ENCODE measurements at regions not wholly inside any gene's neighbourhood (a gene's known extent, or its start where the extent isn't known, plus 50 kb on each side); places are given as distances from the start of the nearest gene placed in this dataset.

DNA sequence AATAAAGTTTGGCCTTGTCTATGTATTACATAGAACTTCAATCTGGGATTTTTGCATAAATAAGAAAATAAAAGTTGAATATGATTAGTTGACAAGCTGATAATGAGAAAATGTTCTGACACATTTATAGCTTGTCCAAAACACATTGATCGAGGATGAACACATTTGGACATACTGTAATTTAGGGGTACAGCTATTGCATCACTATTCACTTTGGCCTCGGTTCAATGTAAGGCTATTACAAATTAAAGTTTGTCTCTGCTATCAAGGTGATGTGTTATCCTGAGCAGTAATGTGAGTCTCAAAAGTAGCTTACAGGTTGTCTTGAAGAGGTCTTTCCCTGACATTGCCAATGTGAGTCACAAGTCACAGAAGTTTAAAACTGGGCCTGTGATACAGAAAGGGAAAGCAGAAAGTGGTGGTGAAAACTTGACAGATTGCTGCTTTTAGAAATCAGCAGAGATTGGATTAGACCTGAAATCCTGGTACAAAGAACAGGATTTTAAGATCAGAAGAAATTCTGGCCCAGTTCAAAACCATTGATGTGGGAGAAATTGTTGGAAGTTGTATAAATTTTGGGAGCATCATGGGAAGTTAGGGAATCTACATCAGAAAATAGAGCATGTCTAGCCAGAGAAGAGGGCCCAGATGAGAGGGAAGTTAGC is 674.1 kb downstream of the NYAP2 start:
- DNase-seq, result no peak

DNA sequence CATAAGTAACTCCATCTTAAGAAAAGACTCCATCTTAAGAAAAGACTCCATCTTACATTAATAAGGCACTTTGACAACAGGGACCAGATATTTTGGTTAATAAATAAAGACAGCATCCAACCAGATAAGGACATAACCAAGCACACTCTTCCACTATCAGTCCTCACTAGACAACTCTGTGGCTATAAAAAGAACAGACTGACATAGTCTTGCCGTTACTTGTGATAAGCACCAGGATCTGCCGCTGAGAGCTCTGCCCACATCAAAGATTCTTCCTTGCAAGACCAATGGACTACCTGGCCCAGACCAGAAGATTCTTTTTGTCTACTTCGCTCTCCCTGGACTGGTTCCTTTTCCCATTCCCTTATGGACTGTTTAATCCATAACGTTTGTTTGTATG is 667.4 kb downstream of the NYAP2 start:
- DNase-seq, result no peak

DNA sequence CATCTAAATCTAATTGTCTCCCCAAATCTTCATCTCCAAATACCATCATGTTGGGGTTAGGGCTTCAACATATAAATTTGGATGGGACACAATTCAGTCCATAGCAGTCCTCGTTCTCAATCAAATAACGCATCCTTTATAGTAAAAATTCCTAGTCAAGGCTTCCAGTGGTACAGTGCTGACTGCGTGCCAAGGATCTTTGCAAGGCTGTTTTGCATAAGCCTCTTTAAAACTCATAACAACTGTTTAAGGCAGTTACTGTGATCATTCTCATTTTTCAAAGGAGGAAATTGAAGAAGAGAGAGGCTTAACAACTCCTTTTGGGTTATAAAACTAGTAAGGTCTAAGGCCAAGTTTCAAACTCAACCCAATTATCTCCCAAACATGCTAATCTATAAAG is 666.9 kb downstream of the NYAP2 start:
- DNase-seq, result no peak

DNA sequence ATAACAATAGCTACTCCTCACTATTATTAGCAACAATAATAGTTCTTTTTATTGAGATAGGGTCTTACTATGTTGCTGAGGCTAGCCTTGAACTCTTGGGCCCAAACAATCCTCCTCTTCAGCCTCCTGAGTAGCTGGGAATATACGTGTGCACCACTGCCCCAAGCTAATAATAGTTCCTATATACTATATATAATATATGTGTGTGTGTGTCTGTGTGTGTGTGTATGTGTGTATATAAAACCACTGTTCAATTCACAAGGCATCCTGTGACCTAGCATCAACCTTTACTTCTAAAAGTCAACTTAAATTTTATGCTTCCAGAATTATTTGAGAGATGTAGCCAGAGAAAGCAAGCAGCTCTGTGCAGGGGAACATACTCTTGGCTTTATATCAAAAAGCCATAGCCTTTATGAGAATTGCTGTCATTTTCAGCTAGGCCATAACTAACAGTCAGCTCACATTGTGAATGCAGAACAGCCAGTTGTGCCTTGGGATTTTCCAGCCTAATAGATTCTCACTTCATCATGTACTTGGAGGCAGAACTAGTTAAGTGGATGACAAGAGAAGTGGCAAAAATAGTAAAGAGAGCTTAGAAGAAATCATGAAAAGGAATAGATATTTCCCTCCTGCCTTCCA is 665.5 kb downstream of the NYAP2 start:
- no peak for DNase-seq

DNA sequence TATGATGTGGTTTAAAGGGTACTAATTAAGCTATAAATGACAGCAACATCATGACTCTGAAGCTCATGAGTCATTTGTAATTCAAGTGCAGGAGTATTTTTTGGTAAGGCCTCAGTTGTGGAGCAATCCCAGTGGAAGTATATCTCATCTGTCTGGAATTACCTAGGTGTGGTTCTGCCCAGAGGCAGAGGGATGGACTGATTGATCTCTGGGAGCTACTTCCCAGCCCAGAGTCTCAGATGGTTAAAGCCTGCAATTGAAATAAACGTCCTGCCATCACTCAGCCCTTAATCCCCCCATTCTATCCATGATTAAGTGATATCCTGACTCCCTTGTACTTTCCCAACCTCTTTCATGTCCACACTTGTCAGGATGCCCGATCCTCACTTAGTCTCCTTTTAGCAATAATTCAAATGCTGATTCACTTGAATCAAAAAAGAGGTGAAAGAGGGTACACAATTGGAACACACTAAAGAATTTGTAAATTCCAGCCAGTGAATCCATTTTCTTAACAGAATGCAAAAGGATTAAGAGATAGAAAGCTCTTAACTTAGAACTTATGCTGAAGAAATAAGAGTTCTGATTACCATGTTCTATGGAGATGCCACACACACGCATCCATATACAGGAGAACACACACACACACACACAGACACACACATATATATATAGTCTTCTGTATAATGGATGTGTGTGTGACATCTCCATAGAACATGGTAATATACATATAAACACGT is 664.4 kb downstream of the NYAP2 start:
- no peak for DNase-seq

DNA sequence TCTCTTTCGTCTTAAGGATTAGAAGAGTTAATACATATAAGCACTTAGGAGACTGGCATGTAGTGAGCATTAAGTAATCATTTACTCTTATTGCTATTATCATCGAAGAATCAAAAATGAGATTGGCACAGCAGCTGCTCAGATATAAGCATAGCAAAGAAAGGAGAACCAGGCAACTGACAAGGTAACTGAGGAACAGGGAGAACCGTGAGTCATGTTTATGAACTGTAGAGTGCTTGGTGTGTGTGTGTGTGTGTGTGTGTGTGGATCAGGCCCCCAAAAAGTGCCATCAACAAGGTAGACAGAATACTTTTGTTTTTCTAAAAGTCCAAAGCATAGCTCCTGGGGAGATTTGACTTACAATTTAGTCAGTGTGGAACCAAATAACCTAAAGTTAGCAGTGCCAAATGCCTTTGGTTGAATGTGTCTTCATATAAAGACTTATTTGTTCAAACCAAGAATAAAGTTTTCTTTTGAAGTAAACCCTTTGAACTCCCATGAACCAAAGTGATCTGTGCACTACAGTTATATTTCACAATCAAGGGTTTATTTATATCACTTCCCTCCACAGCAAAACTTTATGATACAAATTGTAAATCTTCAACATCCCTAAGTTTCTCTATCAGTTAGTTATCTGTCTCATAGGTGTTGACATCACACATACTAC is 660.6 kb downstream of the NYAP2 start:
- no peak for DNase-seq

DNA sequence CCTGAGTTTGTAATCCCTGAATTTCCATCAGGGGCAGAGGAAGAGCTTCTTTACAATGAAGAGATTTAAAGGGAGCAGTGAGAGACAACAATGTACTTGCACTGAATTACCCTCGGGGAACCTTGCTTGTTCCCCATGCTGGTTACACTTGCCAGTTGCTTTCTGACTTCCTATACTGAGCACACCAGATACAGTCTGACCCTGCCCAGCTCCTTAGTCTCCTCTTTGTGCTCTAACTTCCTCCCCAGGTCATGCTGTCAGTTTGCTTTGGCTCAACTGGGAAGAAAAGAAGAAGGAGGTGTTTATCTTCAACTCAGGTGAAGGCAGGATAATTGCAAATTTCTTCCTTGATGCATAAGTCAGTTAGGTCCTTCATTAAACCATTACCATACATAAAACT is 658.4 kb downstream of the NYAP2 start:
- no peak for DNase-seq

DNA sequence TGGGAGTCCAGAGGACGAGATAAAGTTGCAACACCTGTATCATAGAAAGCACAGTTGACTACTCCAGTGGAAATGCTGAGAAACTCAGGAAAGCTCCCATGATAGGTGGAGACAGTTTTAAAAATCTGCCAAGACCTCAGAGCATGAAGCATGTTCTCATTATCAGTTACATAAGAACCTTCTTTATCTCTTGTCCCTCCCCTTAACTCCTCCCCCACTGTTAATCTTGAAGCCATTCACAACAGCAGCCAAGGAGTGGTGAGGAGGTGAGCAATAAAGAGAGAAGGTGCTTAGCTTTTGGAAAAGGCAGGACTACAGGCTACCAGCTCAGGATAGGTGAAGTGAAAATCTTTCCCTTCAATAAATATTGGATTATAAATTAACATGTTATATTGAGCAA is 657.9 kb downstream of the NYAP2 start:
- DNase-seq, result no peak

DNA sequence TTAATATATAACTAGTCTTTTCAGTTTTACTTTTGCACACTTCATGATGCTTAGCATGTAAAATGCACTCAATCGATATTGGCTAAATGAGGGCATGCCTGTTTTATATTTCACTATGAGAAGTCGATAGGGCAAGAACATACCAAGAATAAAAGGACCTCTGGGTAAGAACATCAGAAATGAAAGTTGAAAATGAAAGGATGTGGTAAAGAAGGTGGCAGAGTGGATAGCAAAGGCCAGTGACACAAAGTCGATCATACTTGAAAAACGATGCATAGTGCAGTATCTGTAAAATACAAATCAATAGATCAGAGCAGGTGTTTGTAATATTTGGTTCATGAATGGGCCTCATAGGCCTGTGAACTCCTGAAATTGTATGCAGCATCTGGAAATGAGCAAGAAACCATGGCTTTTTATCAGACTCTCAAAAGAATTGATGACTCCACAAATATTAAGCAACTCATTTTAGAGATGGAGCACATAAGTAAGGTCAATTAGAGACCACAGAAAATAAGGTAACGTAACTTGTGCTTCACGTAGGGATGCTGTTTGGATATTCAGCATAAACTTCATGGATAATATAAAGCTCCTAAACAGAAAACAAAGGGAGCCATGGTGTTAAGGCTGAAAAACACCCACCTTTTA is 653.4 kb downstream of the NYAP2 start:
- no peak for DNase-seq

DNA sequence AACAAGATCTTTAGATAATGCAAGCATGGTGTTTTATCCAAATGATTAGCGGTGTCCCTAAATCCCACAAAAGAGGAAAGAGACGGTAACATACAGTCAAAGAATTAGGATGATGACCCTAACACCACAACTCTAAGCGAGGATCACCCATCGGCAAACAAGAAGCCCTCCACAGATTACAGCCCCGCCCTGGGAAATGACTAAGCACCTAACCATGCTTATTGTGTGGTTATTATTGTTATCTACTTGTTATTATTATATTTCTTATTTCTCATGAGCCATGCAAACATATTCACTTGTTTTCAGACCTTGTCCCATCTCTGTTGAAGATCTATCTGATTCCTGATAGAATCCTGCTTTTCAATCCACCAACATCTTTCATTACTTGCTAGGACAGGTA is 651.3 kb downstream of the NYAP2 start:
- DNase-seq, result no peak

DNA sequence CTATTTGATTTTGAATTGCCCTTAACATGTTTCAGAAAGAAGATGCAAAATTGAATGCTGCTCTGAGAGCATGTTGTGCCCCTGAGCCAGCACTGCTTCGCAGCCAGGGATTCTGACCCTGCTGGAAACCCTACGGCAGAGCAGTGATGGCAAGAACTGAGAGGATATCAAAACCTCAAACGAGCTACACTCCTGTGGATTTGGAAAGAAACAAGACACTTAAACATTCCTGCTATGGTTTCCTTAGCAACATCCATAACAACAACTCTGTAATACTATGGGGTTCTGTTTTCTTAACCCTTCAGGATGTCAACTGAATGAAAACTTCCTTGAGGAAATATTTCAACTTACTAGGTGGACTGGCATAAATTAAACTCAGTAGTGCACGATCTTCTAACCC is 649.1 kb downstream of the NYAP2 start:
- no peak for DNase-seq

DNA sequence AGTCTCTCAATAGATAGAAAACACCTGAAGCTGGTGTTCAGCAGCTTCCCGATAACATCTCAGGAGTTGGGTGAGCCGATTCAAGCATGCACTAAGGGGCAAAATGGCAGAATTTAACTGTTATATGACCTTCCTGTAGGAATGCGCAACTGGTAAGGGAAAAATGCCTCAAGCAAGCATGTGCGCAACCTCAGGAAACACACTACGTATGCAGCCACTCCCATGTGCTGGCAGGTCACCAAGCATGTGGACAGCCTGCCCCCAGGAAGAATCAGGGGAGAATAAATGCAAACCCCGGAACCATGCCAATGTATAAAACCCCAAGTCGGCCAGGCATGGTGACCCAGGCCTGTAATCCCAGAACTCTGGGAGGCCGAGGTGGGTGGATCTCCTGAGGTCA is 645.6 kb downstream of the NYAP2 start:
- no peak for DNase-seq

DNA sequence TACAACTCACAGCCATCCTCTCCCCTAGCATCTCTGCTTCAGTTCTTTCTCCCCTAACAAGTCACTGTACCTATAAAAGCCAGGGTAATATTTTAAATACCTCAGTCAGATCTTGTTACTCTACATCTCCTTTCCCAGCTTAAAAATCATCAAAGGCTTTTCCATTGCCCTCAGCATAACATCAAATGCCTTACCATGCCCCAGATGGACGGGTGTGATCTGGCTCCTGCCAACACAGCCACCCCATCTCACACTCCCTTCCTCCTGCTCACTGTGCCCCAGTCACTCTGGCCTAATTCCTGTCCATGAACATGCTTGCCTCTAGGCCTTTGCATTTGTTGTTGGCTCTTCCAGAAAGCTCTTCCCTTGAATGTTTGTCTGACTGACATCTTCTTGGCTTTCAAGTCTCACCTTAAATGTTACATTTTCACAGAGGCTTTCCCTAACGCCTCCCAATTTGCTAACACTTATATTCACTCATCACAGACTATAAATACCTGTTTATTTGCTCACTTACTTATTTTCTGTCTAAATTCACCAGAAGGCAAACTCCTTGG is 640.9 kb downstream of the NYAP2 start:
- no peak for DNase-seq

DNA sequence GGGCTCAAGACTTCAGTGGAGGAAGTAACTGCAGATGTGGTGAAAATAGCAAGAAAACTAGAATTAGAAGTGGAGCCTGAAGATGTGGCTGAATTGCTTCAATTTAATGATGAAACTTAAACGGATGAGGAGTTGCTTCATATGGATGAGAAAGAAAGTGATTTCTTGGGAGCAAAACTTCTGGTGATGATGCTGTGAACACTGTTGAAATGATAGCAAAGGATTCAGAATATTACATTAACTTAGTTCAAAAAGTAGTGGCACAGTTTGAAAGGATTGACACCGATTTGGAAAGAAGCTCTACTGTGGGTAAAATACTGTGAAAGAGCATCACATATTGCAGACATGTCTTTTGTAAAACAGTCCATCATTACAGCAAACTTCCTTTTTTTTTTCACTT is 638.0 kb downstream of the NYAP2 start:
- DNase-seq, result no peak

DNA sequence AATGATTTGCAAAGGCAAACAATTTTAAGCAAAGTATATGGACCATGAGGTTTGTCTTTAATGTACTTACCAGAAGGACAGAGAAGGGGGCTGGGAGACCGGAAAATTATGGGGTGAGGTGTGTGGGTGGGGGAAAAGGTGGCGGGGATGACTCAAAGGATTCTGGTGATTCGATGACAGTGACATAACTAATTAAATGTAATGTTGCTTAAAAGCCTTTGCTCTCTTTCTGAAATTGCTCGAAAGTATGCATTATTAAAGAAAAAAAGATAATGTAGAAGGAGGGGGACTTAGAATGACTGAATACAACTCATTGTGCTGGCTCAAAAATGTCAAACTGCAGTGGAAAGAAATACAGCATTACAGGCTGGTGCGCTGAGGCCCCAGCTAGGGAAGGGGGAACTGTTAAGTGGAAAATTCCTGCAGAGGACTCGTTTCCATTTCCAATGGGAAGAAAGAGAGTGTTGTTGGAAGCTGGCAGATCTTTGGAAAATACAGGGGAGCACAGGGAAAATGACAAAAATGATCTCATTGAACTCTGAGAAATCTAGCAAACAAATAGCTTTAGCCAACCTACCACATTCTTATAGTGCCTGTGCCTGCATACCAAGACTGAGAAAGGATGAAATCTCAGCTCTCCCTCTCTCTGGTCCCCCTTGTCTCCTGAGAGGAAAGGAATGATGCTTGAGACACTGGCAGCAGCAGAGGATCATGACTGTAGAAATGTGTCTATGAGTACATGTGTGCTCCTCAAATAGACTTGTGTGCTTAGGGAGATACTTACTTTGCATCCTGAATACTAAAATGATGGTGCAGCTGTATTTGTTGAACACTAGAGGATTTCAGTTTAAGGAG is 632.4 kb downstream of the NYAP2 start:
- no peak for DNase-seq

DNA sequence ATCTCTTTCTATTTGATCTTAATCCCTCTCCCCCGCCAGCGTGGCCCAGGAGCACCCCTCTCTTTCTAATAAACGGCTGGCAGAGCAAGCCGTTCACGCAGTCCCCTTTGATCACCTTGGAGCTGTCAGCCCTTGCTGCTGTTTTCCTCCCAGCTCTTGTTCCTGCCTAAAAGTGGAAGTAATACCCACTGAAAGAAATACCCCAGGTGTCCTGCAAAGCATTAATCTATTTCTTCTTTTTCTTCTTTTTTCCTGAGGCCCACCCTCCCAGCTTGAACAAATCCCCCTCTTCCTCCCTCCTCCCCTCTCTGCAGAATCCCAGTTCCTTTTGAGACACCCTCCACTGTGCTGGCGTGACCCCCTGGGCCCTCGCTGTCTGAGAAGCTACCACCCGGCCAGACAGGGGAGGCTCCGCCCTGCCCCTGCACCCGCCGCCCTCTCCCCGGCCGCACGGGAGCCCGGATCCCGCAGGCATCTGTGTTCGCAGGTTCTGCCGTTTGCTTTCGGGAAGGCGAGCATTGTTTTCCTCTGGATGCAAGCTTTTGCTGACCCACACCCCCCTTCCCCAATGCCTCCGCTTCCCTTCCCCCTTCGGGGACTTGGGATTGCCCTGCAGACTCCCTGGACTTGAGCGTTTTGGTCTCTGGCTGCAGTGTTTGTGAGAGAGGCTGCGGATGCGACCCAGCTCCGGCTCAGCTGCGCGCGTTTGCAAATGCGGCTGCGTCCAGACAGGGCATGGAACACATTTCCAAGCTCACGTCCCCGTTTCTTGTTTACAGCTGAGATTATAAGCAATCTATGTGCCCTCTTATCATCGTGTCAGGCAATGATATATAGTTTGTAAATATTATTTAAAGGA is 631.5 kb downstream of the NYAP2 start:
- DNase-seq, result no peak

DNA sequence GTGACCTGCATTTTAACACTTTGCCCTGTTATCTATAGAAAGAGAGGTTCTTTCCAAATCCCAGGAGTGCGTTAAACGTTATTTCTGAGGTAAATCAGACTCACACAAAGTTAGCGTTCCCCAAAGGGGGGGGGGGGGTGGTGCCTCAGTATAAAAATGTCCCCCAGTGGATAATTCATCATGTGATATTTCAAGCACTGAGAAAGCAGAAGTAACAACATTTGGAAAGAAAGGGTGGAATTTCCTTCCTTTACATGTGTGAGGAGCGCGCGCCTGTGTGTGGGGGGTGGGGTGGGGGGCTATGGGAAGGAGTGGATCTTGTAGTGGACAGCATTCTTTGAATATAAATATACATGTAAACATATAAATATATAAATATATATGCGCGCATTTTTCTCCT is 630.9 kb downstream of the NYAP2 start:
- no peak for DNase-seq

DNA sequence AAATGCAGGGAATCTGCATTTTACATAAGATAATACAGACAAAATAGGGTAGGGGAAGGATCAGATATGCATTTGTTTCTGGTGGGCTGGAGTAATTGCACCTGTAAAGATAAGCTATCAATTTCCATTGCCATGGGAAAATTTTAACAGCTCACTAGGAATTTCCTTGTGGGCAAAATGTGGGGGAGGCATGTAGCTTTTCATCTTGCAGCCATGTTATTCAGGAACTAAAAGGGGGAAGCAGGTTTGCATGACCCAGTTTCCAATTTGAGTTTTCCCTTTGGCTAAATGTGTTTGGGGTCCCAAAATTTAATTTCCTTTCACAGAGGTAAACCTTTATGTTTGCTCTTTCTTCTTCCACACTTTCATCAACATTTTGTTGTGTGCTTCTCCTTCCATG is 624.4 kb downstream of the NYAP2 start:
- DNase-seq, result no peak

DNA sequence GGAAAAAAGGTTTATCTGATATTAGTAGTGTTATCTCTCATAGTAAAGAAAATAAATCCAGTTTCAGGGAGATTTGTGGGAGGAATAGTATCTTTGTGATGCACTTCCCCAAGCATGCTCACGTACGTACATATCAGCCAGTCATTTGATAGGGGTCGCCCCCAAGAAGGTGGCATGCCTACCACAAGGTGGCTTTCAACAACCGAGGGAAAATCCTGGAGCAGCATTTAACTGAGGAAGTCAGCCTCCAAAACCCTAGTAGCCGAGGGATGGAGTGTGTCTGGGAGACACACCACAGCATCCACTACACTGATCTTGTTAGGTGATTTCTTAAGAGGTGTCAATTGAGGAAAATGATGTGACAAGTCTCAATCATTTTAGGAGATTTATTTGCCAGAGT is 623.9 kb downstream of the NYAP2 start:
- no peak for DNase-seq

DNA sequence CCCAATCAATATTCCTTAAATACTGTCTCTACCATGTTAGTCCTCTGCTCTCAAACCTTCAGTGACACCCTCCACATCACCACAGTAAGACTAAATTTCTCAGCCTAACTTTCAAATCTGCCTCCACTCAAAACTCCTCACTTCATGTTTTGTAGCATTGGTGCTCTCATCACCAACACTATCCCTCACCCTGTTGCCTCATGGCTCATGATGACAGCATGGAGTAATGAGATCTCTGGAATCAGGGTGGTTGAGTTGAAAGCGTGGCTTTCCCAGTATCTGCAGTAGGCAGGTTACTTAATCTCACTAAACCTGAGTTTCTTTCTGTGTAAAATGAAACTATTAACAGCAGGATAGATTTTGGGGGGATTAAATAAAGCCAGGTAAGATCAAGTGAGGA is 621.4 kb downstream of the NYAP2 start:
- no peak for DNase-seq

DNA sequence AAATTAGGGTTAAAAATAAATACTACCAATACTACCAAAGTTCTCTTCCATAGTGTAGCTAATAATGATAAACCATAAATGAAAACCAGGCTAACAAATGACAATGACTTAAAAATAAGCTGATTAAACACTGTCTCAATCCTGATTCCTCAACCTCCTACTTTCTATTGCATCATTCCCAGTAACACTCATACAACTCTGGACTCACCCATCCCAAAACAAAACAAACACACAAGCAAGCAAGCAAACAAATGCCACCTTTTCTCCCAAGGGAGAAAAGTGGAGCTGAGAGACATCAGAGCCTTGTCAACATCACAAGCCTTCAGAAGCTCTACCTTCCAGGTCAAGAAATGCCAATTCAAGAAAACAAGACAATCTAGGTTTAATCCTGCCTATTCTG is 620.7 kb downstream of the NYAP2 start:
- no peak for DNase-seq

All from activated naive CD4-positive, alpha-beta T cell (primary cell).